B cell (primary cell): ENCODE measurements at regions not wholly inside any gene's neighbourhood (a gene's known extent, or its start where the extent isn't known, plus 50 kb on each side); places are given as distances from the start of the nearest gene placed in this dataset.
"Not testable (repeated sequence)": the region's sequence is repeated elsewhere in the genome, so short reads cannot be mapped to it uniquely, and the experiment has no call there.

ENCODE experiments used
- ATAC-seq: fragments of 200-7000 bp; cut with Tn5 transposase; one replicate; pipeline ENCODE4 v1.10.0; 2021; ENCODE audit warnings: low read depth, mild to moderate bottlenecking, moderate number of reproducible peaks, moderate library complexity
- CTCF ChIA-PET: fragments of 350-600 bp; sonication (Branson Sonifier 250); formaldehyde crosslinking; loops from one replicate; lab custom pipeline; 2021; ENCODE audit warnings: antibody characterized with exemption, inconsistent platforms; lab: Charles Lee
- POLR2A ChIA-PET: fragments of 350-600 bp; sonication (Branson Sonifier 250); formaldehyde crosslinking; loops from one replicate; lab custom pipeline; 2021; ENCODE audit warnings: antibody characterized with exemption; lab: Charles Lee
- DNase-seq: peaks from one replicate; pipeline ENCODE4 v3.0.0; 2013
- H2AFZ ChIP-seq: 2 replicates; pipeline ENCODE4 v1.6.1; 2012; ENCODE audit warnings: mild to moderate bottlenecking, low read depth, low read length; ENCODE audit not compliant: insufficient read depth, poor library complexity, severe bottlenecking
- H3K27ac ChIP-seq, 2 donors: 1 replicate in 1 of 2; 2 replicates in 1 of 2; pipeline ENCODE4 v1.5.1; 2012 to 2013; ENCODE audit warnings: low read length in 2 of 2, mild to moderate bottlenecking in 2 of 2, moderate library complexity in 1 of 2
- H3K27me3 ChIP-seq, 4 experiments: fragments of 200-600 bp in 1 of 4; sonication (generic) in 1 of 4; replicated peaks in 1 of 4; 1 replicate in 2 of 4; 2 replicates in 2 of 4; pipeline versions ENCODE4 v1.6.1 to v1.7.0; 2013 to 2016; ENCODE audit warnings: low read length in 3 of 4, mild to moderate bottlenecking in 2 of 4, mixed read lengths in 1 of 4, moderate library complexity in 1 of 4; ENCODE audit not compliant: insufficient read depth in 4 of 4, control insufficient read depth in 3 of 4; ENCODE audit errors: control extremely low read depth in 1 of 4
- H3K36me3 ChIP-seq, 2 experiments: replicated peaks in 1 of 2; 1 replicate in 1 of 2; 2 replicates in 1 of 2; pipeline versions ENCODE4 v1.6.1 to v1.7.1; 2013; ENCODE audit warnings: low read length in 1 of 2; ENCODE audit not compliant: insufficient read depth in 2 of 2, control insufficient read depth in 1 of 2; ENCODE audit errors: control extremely low read depth in 1 of 2, extremely low read depth in 1 of 2
- H3K4me1 ChIP-seq, 2 donors: fragments of 200-600 bp in 1 of 2; sonication (generic) in 1 of 2; 1 replicate in 1 of 2; 2 replicates in 1 of 2; pipeline versions ENCODE4 v1.5.1 to v1.6.1; 2013 to 2017; ENCODE audit warnings: low read length in 2 of 2; ENCODE audit not compliant: control insufficient read depth in 2 of 2, insufficient read depth in 2 of 2
- H3K4me2 ChIP-seq: replicated peaks from 2 replicates; pipeline ENCODE3; 2012; ENCODE audit warnings: mild to moderate bottlenecking, low read depth, low read length; ENCODE audit not compliant: poor library complexity, severe bottlenecking
- H3K4me3 ChIP-seq, 5 experiments: fragments of 200-600 bp in 1 of 5; sonication (generic) in 1 of 5; 1 replicate in 3 of 5; 2 replicates in 2 of 5; pipeline versions ENCODE4 v1.5.1 to v1.7.0; 2011 to 2016; ENCODE audit warnings: low read length in 4 of 5, mild to moderate bottlenecking in 4 of 5, low read depth in 2 of 5, control low read depth in 1 of 5, moderate library complexity in 1 of 5; ENCODE audit not compliant: insufficient read depth in 1 of 5; ENCODE audit errors: control extremely low read depth in 1 of 5, extremely low read depth in 1 of 5
- H3K79me2 ChIP-seq: fragments of 200-600 bp; sonication (generic); one replicate; pipeline ENCODE4 v1.6.0; 2016; ENCODE audit warnings: low read length; ENCODE audit not compliant: control insufficient read depth, insufficient read depth
- H3K9ac ChIP-seq: fragments of 200-600 bp; sonication (generic); 2 replicates; pipeline ENCODE4 v1.6.1; 2017; ENCODE audit warnings: mild to moderate bottlenecking, low read length, moderate library complexity
- H3K9me3 ChIP-seq, 3 donors: one replicate each; pipeline versions ENCODE4 v1.6.1 to v1.7.1; 2013; ENCODE audit warnings: low read length in 2 of 3; ENCODE audit not compliant: control insufficient read depth in 2 of 3, insufficient read depth in 1 of 3; ENCODE audit errors: control extremely low read depth in 1 of 3
- H4K20me1 ChIP-seq: 2 replicates; pipeline ENCODE4 v1.6.0; 2012; ENCODE audit warnings: mild to moderate bottlenecking, low read length; ENCODE audit not compliant: insufficient read depth, control insufficient read depth, poor library complexity, severe bottlenecking
- H3K27ac Mint-ChIP-seq: one replicate; pipeline ENCODE4 v1.8.0; 2021; ENCODE audit warnings: mixed read lengths
- H3K27me3 Mint-ChIP-seq: one replicate; pipeline ENCODE4 v1.8.0; 2021; ENCODE audit warnings: mixed read lengths
- H3K4me1 Mint-ChIP-seq: one replicate; pipeline ENCODE4 v1.8.0; 2021; ENCODE audit warnings: mixed read lengths
- H3K4me3 Mint-ChIP-seq: one replicate; pipeline ENCODE4 v1.8.0; 2021; ENCODE audit warnings: mixed read lengths
- H3K9me3 Mint-ChIP-seq: one replicate; pipeline ENCODE4 v1.8.0; 2022; ENCODE audit warnings: mixed read lengths; ENCODE audit not compliant: insufficient read depth
- CTCF ChIP-seq: fragments of 200-600 bp; IDR thresholded peaks from one replicate; pipeline ENCODE4 v1.8.0; 2022; ENCODE audit warnings: antibody characterized with exemption, mild to moderate bottlenecking
- EZH2 ChIP-seq: IDR thresholded peaks from 2 replicates; pipeline ENCODE4 v1.6.1; 2012; ENCODE audit warnings: borderline replicate concordance, low read depth, mild to moderate bottlenecking, moderate library complexity, low read length; ENCODE audit not compliant: insufficient read depth, poor library complexity, severe bottlenecking
- WGBS: methylation state at CpG from one replicate; pipeline ENCODE4 v1.1.5; 2013; ENCODE audit warnings: missing lambda C conversion rate; ENCODE audit not compliant: insufficient coverage; 5-methylcytosine and 5-hydroxymethylcytosine counted together
- intact Hi-C: fragments of 100-400 bp; cut with micrococcal nuclease; formaldehyde crosslinking; loops from one replicate; pipeline ENCODE4 v1.10.0; 2022

DNA sequence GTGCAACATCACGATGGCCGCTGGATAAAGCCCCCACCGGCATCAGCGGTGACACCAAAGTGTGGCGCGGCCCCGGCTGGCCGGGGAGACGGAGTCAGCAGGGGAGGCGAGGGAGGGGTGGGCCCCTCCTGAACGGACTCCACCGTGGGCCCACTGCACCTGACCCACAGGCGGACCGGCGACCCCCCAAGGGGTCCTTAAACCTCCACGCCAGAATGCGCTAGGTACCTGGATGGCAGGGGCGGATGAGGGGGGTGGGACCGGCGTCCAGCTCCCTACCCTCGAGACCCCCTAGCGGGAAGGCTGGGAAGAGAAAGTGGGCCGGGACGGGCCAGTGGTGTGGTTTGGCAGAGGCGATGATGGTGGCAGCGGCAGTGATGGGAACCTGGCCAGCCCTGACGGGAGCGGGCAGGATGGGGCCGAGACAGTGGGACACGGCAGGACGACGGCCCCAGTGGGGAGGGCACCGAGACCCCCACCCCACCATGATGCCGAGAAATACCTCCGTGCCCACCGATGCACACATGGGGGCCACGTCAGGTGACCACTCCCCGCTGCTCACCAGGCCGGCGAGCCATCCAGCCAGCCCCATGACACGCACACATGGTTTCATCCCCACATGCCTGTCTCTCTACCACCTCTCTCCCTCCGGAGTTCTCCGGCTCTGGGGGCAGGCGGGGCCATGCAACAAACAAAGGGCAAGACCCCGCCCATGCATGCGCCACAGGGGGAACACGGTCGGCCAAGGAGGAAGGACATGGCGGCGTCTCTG, 771.9 kb upstream of the DEFB115 start:
- Histone ChIP-seq H3K9ac (no peak overlapping the region), H4K20me1 (no peaks in the 10 kb centered on the region), H3K4me2 (no peak overlapping the region), H3K4me1 (no peaks in the 10 kb centered on the region), H2AFZ (no peak overlapping the region), H3K36me3 (no peaks in the 10 kb centered on the region), H3K27ac (no peak overlapping the region), H3K4me3 (no peak overlapping the region), H3K27me3 (no peaks in the 10 kb centered on the region), H3K9me3 (peaks cover 0 to 59% (median 0%) of the 10 kb centered on the region in 3 donors), H3K79me2 (no peaks in the 10 kb centered on the region)
- TF ChIP-seq CTCF: no peak
- no peak for TF ChIP-seq EZH2
- CTCF ChIA-PET: no interaction called here
- POLR2A ChIA-PET: no interaction called here
- H3K27ac Mint-ChIP-seq: no peak overlapping the region
- intact Hi-C loops: no loop called here
- WGBS: 95% methylated on average over 47 of the region's 50 CpGs
- no peak overlapping the region for H3K4me3 Mint-ChIP-seq
- no peaks in the 10 kb centered on the region for H3K4me1 Mint-ChIP-seq
- H3K9me3 Mint-ChIP-seq: peaks cover 10% of the 10 kb centered on the region
- DNase-seq: no peak
- H3K27me3 Mint-ChIP-seq: no peaks in the 10 kb centered on the region
- no peak for ATAC-seq

DNA sequence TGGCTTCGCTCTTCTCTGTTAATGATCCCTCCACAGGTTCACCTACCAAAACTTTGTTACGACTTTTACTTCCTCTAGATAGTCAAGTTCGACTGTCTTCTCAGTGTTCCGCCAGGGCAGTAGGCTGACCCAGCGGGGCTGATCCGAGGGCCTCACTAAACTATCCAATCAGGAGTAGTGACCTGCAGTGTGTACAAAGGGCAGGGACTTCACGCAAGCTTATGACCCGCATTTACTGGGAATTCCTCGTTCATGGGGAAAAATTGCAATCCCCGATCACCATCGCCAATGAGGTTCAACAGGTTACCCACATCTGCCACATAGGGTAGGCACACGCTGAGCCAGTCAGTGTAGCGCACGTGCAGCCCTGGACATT, 771.4 kb upstream of the DEFB115 start:
- Histone ChIP-seq H3K4me1 (no peaks in the 10 kb centered on the region), H3K27me3 (no peaks in the 10 kb centered on the region), H3K9me3 (peaks cover 0 to 65% (median 0%) of the 10 kb centered on the region in 3 donors), H3K4me2 (no peak overlapping the region), H3K9ac (no peak overlapping the region), H3K36me3 (no peaks in the 10 kb centered on the region), H3K79me2 (no peaks in the 10 kb centered on the region), H4K20me1 (no peaks in the 10 kb centered on the region), H3K27ac (no peak overlapping the region), H3K4me3 (no peak overlapping the region), H2AFZ (no peak overlapping the region)
- intact Hi-C loops: no loop called here
- ChIA-PET CTCF (no interaction called here), POLR2A (no interaction called here)
- Mint-ChIP-seq H3K4me3 (no peak overlapping the region), H3K4me1 (no peaks in the 10 kb centered on the region), H3K27ac (no peak overlapping the region), H3K27me3 (no peaks in the 10 kb centered on the region), H3K9me3 (peaks cover 10% of the 10 kb centered on the region)
- ATAC-seq (no peak), DNase-seq (no peak)
- TF ChIP-seq CTCF: no peak
- TF ChIP-seq EZH2: no peak
- WGBS: 94% methylated on average over 11 of the region's 14 CpGs

- H3K9me3 ChIP-seq: peaks cover 0 to 67% (median 0%) of the 10 kb centered on the region in 3 donors
- H3K27ac Mint-ChIP-seq, H3K79me2 ChIP-seq, H2AFZ ChIP-seq, H3K27me3 ChIP-seq, H3K27me3 Mint-ChIP-seq, H3K4me3 Mint-ChIP-seq, H3K4me3 ChIP-seq, H3K36me3 ChIP-seq, intact Hi-C loops, H3K4me1 Mint-ChIP-seq, H3K9me3 Mint-ChIP-seq, H3K4me2 ChIP-seq, POLR2A ChIA-PET, ATAC-seq, H3K9ac ChIP-seq, H3K27ac ChIP-seq, DNase-seq, H3K4me1 ChIP-seq, H4K20me1 ChIP-seq, CTCF ChIA-PET: not testable (repeated sequence)
- WGBS: 95% methylated on average over 18 of the region's 18 CpGs
Observed at GRCh38 chr20:30487461-30487860, 770.0 kb upstream of the DEFB115 start.
